IPS DF 6.9 (cell line): ENCODE measurements at regions not wholly inside any gene's neighbourhood (a gene's known extent, or its start where the extent isn't known, plus 50 kb on each side); places are given as distances from the start of the nearest gene placed in this dataset.

Experiments
- DNase-seq: peaks from one replicate; pipeline ENCODE4 v3.0.0-alpha.2; 2013; ENCODE audit warnings: low read depth, low spot score
- H3K27ac ChIP-seq: one replicate; pipeline ENCODE4 v1.5.1; 2013; ENCODE audit warnings: low read length, control low read depth
- H3K27me3 ChIP-seq: 2 replicates; pipeline ENCODE4 v1.6.1; 2013; ENCODE audit warnings: mild to moderate bottlenecking, low read length; ENCODE audit not compliant: control insufficient read depth, insufficient read depth
- H3K36me3 ChIP-seq: 2 replicates; pipeline ENCODE4 v1.6.1; 2013; ENCODE audit warnings: low read length; ENCODE audit not compliant: control insufficient read depth, insufficient read depth
- H3K4me1 ChIP-seq: 2 replicates; pipeline ENCODE4 v1.6.1; 2013; ENCODE audit warnings: low read length; ENCODE audit not compliant: control insufficient read depth, insufficient read depth
- H3K4me3 ChIP-seq: 2 replicates; pipeline ENCODE4 v1.5.1; 2013; ENCODE audit warnings: mild to moderate bottlenecking, low read length
- H3K9me3 ChIP-seq: 2 replicates; pipeline ENCODE4 v1.6.1; 2013; ENCODE audit warnings: low read length, inconsistent platforms; ENCODE audit not compliant: control insufficient read depth, insufficient read depth
- WGBS: extraction: QIAGEN DNeasy Blood & Tissue Kit; methylation state at CpG from one replicate; pipeline ENCODE4 v1.1.7; 2013; ENCODE audit warnings: mixed read lengths, missing lambda C conversion rate; ENCODE audit not compliant: insufficient read length, insufficient coverage; 5-methylcytosine and 5-hydroxymethylcytosine counted together

DNA sequence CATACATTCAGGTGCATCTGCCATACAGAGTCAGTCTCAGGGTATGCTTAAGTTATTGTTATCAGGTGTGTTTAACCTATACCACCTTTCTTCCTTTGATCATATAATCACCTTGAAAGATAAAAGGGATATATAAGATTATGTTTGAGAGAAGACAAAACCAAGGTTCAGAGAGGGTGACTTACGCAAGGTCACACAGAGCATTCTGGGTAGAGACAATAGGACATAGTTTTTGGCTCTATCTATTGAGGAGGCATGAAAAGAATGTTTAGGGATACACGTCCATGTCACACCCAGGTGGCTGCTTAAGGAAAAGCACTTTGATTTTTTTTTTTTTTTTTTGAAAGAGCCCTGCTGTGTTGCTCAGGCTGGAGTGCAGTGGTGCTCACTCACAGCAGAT is 327.1 kb upstream of the RPS6KA3 start:
- Histone ChIP-seq H3K27me3 (no peaks in the 10 kb centered on the region), H3K27ac (no peak overlapping the region), H3K4me3 (no peak overlapping the region), H3K9me3 (no peaks in the 10 kb centered on the region), H3K4me1 (no peaks in the 10 kb centered on the region; the same call in 1 of the 2 replicates), H3K36me3 (no peaks in the 10 kb centered on the region)
- DNase-seq: no peak
- no CpG with 5 or more reads among the region's 2 CpGs for whole genome bisulfite sequencing

DNA sequence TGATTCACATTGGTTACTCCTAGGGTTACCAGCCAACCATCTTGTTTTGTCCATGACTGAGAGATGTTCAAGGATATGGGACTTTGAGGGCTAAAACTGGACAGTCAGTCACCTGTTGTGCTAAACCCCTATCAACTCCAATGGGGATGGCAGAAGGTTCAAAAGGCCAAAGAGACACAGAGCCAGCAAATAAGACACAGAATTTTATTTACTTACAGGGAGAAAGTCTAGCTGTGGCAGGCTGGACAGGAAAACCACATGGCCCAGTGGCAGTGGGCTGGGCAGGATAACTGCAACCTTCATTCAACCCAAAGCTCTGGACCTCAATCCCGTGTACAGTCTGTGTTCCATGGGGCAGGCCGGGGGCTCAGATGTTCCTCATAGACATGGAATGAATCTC is 326.7 kb upstream of the RPS6KA3 start:
- Histone ChIP-seq H3K4me3 (no peak overlapping the region), H3K27me3 (no peaks in the 10 kb centered on the region), H3K27ac (no peak overlapping the region), H3K4me1 (no peaks in the 10 kb centered on the region; the same call in 1 of the 2 replicates), H3K36me3 (no peaks in the 10 kb centered on the region), H3K9me3 (no peaks in the 10 kb centered on the region)
- no CpG with 5 or more reads among the region's 2 CpGs for WGBS
- DNase-seq: no peak

- DNase-seq: no peak
- Histone ChIP-seq H3K4me1 (no peaks in the 10 kb centered on the region; the same call in 1 of the 2 replicates), H3K36me3 (no peaks in the 10 kb centered on the region), H3K27ac (no peak overlapping the region), H3K27me3 (no peaks in the 10 kb centered on the region), H3K9me3 (no peaks in the 10 kb centered on the region), H3K4me3 (no peak overlapping the region)
- no CpG with 5 or more reads among the region's 2 CpGs for WGBS
Measured at GRCh38 chrX:20591246-20591645, 324.5 kb upstream of the RPS6KA3 start.

- Histone ChIP-seq H3K4me1 (no peaks in the 10 kb centered on the region), H3K27me3 (no peaks in the 10 kb centered on the region), H3K4me3 (no peak overlapping the region), H3K9me3 (no peaks in the 10 kb centered on the region), H3K36me3 (no peaks in the 10 kb centered on the region), H3K27ac (no peak overlapping the region)
- no peak for DNase-seq
- no CpG with 5 or more reads among the region's 2 CpGs for WGBS
Measured at GRCh38 chrX:20585782-20586181, 319.1 kb upstream of the RPS6KA3 start.

DNA sequence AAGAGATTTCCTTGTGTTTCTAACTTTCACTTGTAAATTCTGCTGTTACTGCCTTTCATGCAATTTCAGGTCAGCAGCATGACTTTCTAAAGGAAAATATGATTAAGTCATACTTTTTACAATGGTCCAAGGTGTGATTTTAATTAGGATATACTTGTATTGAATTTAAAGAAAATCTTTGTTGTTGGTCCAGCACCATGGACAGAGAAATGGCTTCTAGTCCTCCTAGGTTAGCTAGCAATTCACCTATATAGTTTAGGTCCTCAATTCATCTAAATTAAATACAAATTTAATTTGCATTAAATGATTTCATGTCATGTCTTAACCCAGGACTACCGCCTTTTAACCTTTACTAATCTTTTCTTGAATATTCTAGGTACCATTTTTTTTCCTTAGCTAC is 304.9 kb upstream of the RPS6KA3 start:
- no CpG with 5 or more reads among the region's 1 CpG for WGBS
- H3K27me3 ChIP-seq: no peaks in the 10 kb centered on the region

DNA sequence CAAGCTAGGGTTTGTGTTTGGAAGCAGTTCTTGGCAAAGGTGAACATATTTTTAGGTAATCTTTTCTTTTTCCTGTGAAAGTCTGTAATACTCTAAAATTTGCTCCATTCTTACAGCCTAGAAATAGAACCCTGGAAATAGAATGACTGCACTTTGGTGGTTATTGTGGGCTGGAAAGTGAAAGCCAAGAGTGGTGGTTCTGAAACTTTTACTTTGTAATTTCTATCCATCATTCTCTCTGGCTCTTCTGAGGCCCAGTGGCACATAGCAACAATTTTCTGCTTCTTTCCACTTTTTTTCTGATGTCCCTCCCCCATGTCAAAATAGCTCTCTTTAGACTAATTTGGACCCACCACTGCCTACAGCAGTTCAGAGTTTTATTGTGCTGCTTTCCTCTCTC is 300.4 kb upstream of the RPS6KA3 start:
- H3K9me3 ChIP-seq: no peaks in the 10 kb centered on the region
- H3K27ac ChIP-seq: no peak overlapping the region
- no peak for DNase-seq
- H3K4me1 ChIP-seq: no peaks in the 10 kb centered on the region
- no peaks in the 10 kb centered on the region for H3K27me3 ChIP-seq
- H3K4me3 ChIP-seq: no peak overlapping the region
- no peaks in the 10 kb centered on the region for H3K36me3 ChIP-seq

More for the DNA sequence above, 304.9 kb upstream of the RPS6KA3 start:
- no peak overlapping the region for H3K4me3 ChIP-seq
- no peaks in the 10 kb centered on the region for H3K4me1 ChIP-seq
- no peak for DNase-seq
- H3K9me3 ChIP-seq: no peaks in the 10 kb centered on the region
- H3K36me3 ChIP-seq: no peaks in the 10 kb centered on the region
- no peak overlapping the region for H3K27ac ChIP-seq

DNA sequence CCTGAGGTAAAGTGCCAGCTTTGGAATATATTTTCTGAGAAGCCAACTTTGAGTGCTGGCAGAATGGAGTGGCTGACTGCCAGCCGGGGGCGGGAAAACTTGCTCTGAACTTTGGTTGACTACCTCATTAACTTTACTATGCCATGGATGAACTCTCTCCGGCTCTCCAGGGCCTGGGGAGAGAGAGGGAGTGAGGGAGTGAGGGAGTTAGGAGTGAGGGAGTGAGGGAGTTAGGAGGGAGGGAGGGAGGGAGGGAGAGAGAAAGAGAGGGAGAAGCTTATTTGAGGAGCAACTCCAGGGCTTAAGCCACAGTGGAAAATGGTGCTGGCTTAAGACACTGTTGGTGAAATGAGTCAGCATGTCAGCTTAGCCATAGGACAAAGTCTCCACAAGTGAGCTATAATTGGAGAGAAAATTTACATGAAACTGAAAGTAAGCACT is 280.9 kb upstream of the RPS6KA3 start:
- DNase-seq: no peak
- no peaks in the 10 kb centered on the region for H3K9me3 ChIP-seq
- H3K4me3 ChIP-seq: no peak overlapping the region
- no peak overlapping the region for H3K27ac ChIP-seq
- H3K36me3 ChIP-seq: no peaks in the 10 kb centered on the region
- H3K4me1 ChIP-seq: no peaks in the 10 kb centered on the region
- H3K27me3 ChIP-seq: no peaks in the 10 kb centered on the region
- WGBS: no CpG with 5 or more reads among the region's 3 CpGs

DNA sequence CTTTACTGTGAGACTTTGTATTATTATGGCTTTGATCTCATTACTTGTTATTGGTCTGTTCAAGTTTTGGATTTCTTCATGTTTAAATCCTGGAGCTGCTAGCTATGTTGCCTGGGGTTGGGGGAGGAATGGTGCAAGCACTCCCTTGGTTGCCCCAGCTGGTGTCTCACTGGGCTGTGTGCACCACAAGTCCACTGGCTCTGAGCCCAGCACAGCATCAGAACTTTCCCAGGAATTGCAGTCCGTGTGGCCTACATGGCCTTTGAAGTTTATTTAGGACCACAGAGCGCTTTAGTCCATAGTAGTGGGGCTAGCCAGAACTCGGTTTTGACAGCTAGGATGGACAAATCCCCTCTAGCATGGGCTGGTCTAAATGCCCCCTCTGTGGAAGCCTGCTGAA is 278.8 kb upstream of the RPS6KA3 start:
- H3K27me3 ChIP-seq: no peaks in the 10 kb centered on the region
- H3K4me3 ChIP-seq: no peak overlapping the region
- no peaks in the 10 kb centered on the region for H3K36me3 ChIP-seq
- no CpG with 5 or more reads among the region's 3 CpGs for WGBS
- H3K27ac ChIP-seq: no peak overlapping the region
- H3K9me3 ChIP-seq: no peaks in the 10 kb centered on the region
- H3K4me1 ChIP-seq: no peaks in the 10 kb centered on the region
- DNase-seq: no peak

DNA sequence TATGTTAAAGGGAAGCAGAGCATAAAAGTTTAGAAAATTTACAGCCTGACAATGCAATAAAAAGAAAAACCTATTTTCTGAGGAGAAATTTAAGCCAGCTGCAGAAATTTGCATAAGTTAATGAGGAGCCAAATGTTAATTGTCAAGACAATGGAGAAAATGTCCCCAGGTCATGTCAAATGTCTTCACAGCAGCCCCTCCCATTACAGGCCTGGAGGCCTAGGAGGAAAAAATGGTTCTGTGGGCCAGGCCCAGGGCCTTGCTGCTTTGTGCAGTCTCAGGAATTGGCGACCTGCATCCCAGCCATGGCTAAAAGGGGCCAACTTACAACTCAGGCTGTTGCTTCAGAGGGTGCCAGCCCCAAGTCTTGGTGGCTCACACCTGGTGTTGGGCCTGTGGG is 275.4 kb upstream of the RPS6KA3 start:
- Histone ChIP-seq H3K4me1 (no peaks in the 10 kb centered on the region), H3K4me3 (no peak overlapping the region), H3K36me3 (no peaks in the 10 kb centered on the region), H3K9me3 (no peaks in the 10 kb centered on the region), H3K27me3 (no peaks in the 10 kb centered on the region), H3K27ac (no peak overlapping the region)
- no peak for DNase-seq
- WGBS: no CpG with 5 or more reads among the region's 1 CpG

GRCh38 chrX:20538974-20539373 is 272.3 kb upstream of the RPS6KA3 start:
- Histone ChIP-seq H3K9me3 (no peaks in the 10 kb centered on the region), H3K27ac (no peak overlapping the region), H3K36me3 (no peaks in the 10 kb centered on the region), H3K4me1 (no peaks in the 10 kb centered on the region), H3K4me3 (no peak overlapping the region), H3K27me3 (no peaks in the 10 kb centered on the region)
- WGBS: no CpG with 5 or more reads among the region's 1 CpG
- DNase-seq: no peak

DNA sequence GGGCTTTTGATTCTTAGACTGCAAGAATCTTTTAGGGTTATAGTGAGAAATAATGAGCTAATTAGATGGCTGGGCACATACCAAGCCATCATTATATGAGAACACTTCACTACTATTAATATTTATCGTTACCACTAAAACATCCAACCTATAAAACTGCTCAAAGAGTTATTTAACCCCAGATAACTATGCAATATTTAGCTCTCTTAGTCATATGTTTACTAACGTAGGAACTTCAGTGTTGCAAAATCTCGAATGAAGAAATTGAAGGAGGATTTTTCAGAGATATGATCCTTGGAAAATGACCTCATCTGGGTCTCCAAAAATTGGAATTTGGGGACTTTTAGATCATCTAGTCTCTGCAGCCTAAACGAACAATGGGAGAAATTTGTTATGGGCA is 265.0 kb upstream of the RPS6KA3 start:
- H3K4me1 ChIP-seq: no peaks in the 10 kb centered on the region
- H3K27ac ChIP-seq: no peak overlapping the region

More for the DNA sequence above, 265.0 kb upstream of the RPS6KA3 start:
- no peak for DNase-seq
- Histone ChIP-seq H3K9me3 (no peaks in the 10 kb centered on the region), H3K4me3 (no peak overlapping the region), H3K36me3 (no peaks in the 10 kb centered on the region), H3K27me3 (no peaks in the 10 kb centered on the region)
- WGBS: 100% methylated on average over 1 of the region's 4 CpGs
